ENCODE measurements at regions not wholly inside any gene's neighbourhood (a gene's known extent, or its start where the extent isn't known, plus 50 kb on each side); places are given as distances from the start of the nearest gene placed in this dataset.

DNA sequence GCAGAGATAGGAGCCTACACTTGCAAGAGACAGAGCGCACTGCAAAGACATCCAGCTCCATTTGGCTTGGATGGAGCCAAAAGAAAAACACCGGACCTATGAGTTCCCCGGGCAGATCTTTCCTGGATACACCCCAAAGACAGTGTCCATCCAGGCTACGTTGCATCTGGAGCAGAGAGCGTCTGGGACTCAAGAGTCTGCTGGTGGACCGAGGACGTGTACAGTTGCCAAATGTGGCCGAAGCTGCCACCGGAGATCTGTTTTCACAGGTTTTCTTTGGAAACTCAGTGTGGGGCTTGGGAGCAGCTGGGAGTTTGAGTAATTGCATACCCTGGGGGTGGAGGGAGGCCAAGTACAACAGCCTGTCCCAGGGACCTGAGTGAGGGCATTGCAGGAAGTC lies 192.3 kb upstream of the OSR1 start:
- no peaks in the 10 kb centered on the region for H3K4me1 ChIP-seq (ENCODE audit: control extremely low read depth in 1 of 4, control insufficient read depth in 4 of 4, insufficient read depth in 4 of 4, low read length in 3 of 4)
- ChIA-PET POLR2A (no interaction called here), CTCF (no interaction called here)
- 83% methylated on average over 8 of the region's 9 CpGs for WGBS (ENCODE audit: insufficient coverage)
- H3K9me3 ChIP-seq (ENCODE audit: control extremely low read depth in 1 of 5, control insufficient read depth in 4 of 5, insufficient read depth in 2 of 5, low read depth in 1 of 5, low read length in 4 of 5), result peaks cover 0 to 4% (median 0%) of the 10 kb centered on the region in 5 experiments
- H3K27ac ChIP-seq (ENCODE audit: insufficient read depth in 1 of 2, low read depth in 1 of 2, low read length in 2 of 2, poor library complexity in 1 of 2, severe bottlenecking in 2 of 2), result no peak overlapping the region
- DNase-seq, result no peak
- H3K4me3 ChIP-seq (ENCODE audit: control insufficient read depth in 1 of 7, extremely low read depth in 1 of 7, insufficient read depth in 4 of 7, low read depth in 2 of 7, low read length in 6 of 7), result no peak overlapping the region
- peaks cover 0 to 4% (median 0%) of the 10 kb centered on the region in 5 experiments for H3K27me3 ChIP-seq (replicated peaks in 2 of 5; ENCODE audit: control insufficient read depth in 4 of 5, insufficient read depth in 5 of 5, low read length in 4 of 5)
- H3K36me3 ChIP-seq (ENCODE audit: control insufficient read depth in 4 of 4, insufficient read depth in 4 of 4, low read length in 3 of 4), result no peaks in the 10 kb centered on the region

DNA sequence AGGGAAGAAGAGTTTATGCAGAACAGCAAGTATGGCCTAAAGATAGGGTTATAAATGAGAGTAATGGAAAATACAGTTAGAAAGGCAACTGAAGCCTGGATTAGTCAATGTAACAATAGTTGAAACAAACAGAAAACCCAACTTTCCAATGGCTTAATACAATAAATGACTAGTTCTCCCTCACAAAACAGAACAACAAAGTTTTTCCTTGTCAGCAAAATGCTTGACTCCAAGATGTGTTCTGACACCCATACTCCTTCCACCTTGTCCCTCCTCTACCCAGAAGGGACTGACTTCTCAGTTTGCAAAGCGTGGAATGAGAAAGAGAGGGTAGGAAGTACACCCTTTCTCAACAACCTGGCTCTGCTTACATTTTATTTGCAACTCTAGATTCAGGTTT lies 191.4 kb upstream of the OSR1 start:
- no CpG with 5 or more reads among the region's 1 CpG for WGBS (ENCODE audit: insufficient coverage)
- Histone ChIP-seq H3K27ac (ENCODE audit: insufficient read depth in 1 of 2, low read depth in 1 of 2, low read length in 2 of 2, poor library complexity in 1 of 2, severe bottlenecking in 2 of 2) (no peak overlapping the region), H3K4me1 (ENCODE audit: control extremely low read depth in 1 of 4, control insufficient read depth in 4 of 4, insufficient read depth in 4 of 4, low read length in 3 of 4) (no peaks in the 10 kb centered on the region), H3K9me3 (ENCODE audit: control extremely low read depth in 1 of 5, control insufficient read depth in 4 of 5, insufficient read depth in 2 of 5, low read depth in 1 of 5, low read length in 4 of 5) (peaks cover 0 to 4% (median 0%) of the 10 kb centered on the region in 5 experiments), H3K27me3 (replicated peaks in 2 of 5; ENCODE audit: control insufficient read depth in 4 of 5, insufficient read depth in 5 of 5, low read length in 4 of 5) (peaks cover 0 to 4% (median 0%) of the 10 kb centered on the region in 5 experiments), H3K4me3 (ENCODE audit: control insufficient read depth in 1 of 7, extremely low read depth in 1 of 7, insufficient read depth in 4 of 7, low read depth in 2 of 7, low read length in 6 of 7) (no peak overlapping the region), H3K36me3 (ENCODE audit: control insufficient read depth in 4 of 4, insufficient read depth in 4 of 4, low read length in 3 of 4) (no peaks in the 10 kb centered on the region)
- no peak for DNase-seq
- POLR2A ChIA-PET, result no interaction called here
- CTCF ChIA-PET, result no interaction called here

DNA sequence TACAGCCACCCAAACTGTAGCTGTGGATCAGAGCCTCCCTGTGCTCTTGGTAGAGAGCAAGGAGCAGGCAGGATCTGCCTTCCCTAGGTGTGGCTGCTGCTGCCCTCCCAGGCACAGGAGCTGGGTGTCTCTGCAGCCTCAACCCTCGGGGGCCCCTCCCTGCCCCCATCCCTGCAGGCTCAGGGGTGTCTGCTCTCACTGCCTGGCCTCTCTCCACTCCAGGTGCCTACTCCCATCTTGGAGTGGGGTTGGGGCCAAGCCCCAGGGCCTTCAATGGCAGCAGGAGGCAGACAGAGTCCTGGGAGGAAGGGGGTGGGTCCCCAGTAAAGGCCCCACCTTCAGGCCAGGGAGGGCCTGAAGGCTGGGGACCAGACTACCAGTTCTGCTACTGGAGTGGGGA lies 189.7 kb upstream of the OSR1 start:
- Histone ChIP-seq H3K36me3 (ENCODE audit: control insufficient read depth in 4 of 4, insufficient read depth in 4 of 4, low read length in 3 of 4) (no peaks in the 10 kb centered on the region), H3K27me3 (replicated peaks in 2 of 5; ENCODE audit: control insufficient read depth in 4 of 5, insufficient read depth in 5 of 5, low read length in 4 of 5) (peaks cover 0 to 2% (median 0%) of the 10 kb centered on the region in 5 experiments), H3K4me1 (ENCODE audit: control extremely low read depth in 1 of 4, control insufficient read depth in 4 of 4, insufficient read depth in 4 of 4, low read length in 3 of 4) (no peaks in the 10 kb centered on the region), H3K27ac (ENCODE audit: insufficient read depth in 1 of 2, low read depth in 1 of 2, low read length in 2 of 2, poor library complexity in 1 of 2, severe bottlenecking in 2 of 2) (no peak overlapping the region), H3K9me3 (ENCODE audit: control extremely low read depth in 1 of 5, control insufficient read depth in 4 of 5, insufficient read depth in 2 of 5, low read depth in 1 of 5, low read length in 4 of 5) (peaks cover 0 to 4% (median 0%) of the 10 kb centered on the region in 5 experiments), H3K4me3 (ENCODE audit: control insufficient read depth in 1 of 7, extremely low read depth in 1 of 7, insufficient read depth in 4 of 7, low read depth in 2 of 7, low read length in 6 of 7) (no peak overlapping the region)
- CTCF ChIA-PET, result no interaction called here
- no CpG with 5 or more reads among the region's 1 CpG for WGBS (ENCODE audit: insufficient coverage)
- POLR2A ChIA-PET, result no interaction called here
- no peak for DNase-seq

DNA sequence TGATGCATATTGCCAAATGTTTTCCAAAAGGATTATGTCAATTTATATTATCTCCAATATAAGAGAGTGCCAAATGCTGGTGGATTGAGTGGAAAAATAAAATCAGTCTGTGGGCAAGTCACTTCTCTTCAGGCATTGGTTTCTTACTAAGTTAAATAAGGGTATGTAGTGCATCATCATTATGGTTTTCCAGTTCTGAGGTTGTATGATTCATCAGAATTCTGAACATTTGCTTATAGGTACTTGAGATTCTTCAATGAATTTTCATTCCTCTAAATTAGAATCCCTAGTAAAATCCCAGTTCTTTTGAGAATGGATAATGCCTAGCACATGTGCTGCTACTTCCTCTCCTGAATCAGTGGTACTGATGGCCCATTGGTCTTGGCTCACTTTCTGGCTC lies 188.9 kb upstream of the OSR1 start:
- Histone ChIP-seq H3K27me3 (replicated peaks in 2 of 5; ENCODE audit: control insufficient read depth in 4 of 5, insufficient read depth in 5 of 5, low read length in 4 of 5) (peaks cover 0 to 2% (median 0%) of the 10 kb centered on the region in 5 experiments), H3K4me3 (ENCODE audit: control insufficient read depth in 1 of 7, extremely low read depth in 1 of 7, insufficient read depth in 4 of 7, low read depth in 2 of 7, low read length in 6 of 7) (no peak overlapping the region), H3K9me3 (ENCODE audit: control extremely low read depth in 1 of 5, control insufficient read depth in 4 of 5, insufficient read depth in 2 of 5, low read depth in 1 of 5, low read length in 4 of 5) (peaks cover 0 to 4% (median 0%) of the 10 kb centered on the region in 5 experiments), H3K36me3 (ENCODE audit: control insufficient read depth in 4 of 4, insufficient read depth in 4 of 4, low read length in 3 of 4) (no peaks in the 10 kb centered on the region), H3K4me1 (ENCODE audit: control extremely low read depth in 1 of 4, control insufficient read depth in 4 of 4, insufficient read depth in 4 of 4, low read length in 3 of 4) (no peaks in the 10 kb centered on the region), H3K27ac (ENCODE audit: insufficient read depth in 1 of 2, low read depth in 1 of 2, low read length in 2 of 2, poor library complexity in 1 of 2, severe bottlenecking in 2 of 2) (no peak overlapping the region)
- no peak for DNase-seq
- ChIA-PET POLR2A (no interaction called here), CTCF (no interaction called here)

DNA sequence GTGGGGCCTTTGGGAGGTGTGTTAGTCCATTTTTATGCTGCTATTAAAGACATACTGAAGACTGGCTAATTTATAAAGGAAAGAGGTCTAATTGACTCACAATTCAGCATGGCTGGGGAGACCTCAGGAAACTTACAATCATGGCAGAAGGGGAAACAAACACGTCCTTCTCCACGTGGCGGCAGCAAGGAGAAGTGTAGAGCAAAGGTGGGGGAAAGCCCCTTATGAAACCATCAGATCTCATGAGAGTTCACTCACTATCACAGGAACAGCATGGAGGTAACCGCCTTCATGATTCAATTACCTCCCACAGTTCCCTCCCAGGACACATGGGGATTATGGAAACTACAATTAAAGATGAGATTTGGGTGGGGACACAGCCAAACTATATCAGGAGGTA lies 187.1 kb upstream of the OSR1 start:
- Histone ChIP-seq H3K27ac (ENCODE audit: insufficient read depth in 1 of 2, low read depth in 1 of 2, low read length in 2 of 2, poor library complexity in 1 of 2, severe bottlenecking in 2 of 2) (no peak overlapping the region), H3K4me3 (ENCODE audit: control insufficient read depth in 1 of 7, extremely low read depth in 1 of 7, insufficient read depth in 4 of 7, low read depth in 2 of 7, low read length in 6 of 7) (no peak overlapping the region), H3K27me3 (replicated peaks in 2 of 5; ENCODE audit: control insufficient read depth in 4 of 5, insufficient read depth in 5 of 5, low read length in 4 of 5) (no peaks in the 10 kb centered on the region), H3K36me3 (ENCODE audit: control insufficient read depth in 4 of 4, insufficient read depth in 4 of 4, low read length in 3 of 4) (no peaks in the 10 kb centered on the region), H3K4me1 (ENCODE audit: control extremely low read depth in 1 of 4, control insufficient read depth in 4 of 4, insufficient read depth in 4 of 4, low read length in 3 of 4) (no peaks in the 10 kb centered on the region), H3K9me3 (ENCODE audit: control extremely low read depth in 1 of 5, control insufficient read depth in 4 of 5, insufficient read depth in 2 of 5, low read depth in 1 of 5, low read length in 4 of 5) (peaks cover 0 to under 1% (median 0%) of the 10 kb centered on the region in 5 experiments)
- 56% methylated on average over 3 of the region's 4 CpGs for WGBS (ENCODE audit: insufficient coverage)
- no peak for DNase-seq
- ChIA-PET POLR2A (no interaction called here), CTCF (no interaction called here)

DNA sequence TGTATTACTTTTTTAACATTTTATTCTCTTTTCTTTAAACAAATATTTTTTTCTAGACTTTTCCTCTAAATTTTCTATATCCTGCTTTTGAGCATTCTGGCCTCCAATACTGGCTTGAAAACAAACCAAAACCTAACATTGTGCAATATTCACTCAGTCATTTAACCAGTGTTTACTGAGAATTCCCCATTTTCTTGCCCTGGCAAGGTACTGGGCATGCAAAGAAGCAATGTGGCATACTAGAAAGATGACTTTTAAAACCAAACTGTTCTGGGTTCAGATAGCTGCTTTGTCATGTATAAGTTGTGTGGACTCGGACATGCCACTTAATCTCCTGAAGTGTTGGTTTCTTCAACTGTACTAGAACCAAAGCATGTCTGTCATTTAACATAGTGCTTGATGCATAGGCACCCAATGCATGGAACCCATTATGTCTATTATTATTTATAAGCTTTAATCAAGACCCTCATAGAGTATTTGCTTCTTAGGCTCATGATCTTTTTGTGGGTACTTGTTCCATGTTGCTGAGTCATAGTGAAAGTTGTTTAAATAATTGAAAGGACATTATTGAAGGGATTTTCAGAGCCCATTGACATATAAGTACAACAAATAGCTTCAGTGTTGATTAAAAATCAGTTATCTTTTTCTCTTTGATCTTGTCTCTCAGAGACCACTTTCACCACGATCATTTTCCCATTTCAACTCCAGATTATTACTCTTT lies 185.4 kb upstream of the OSR1 start:
- H3K27me3 ChIP-seq (replicated peaks in 2 of 5; ENCODE audit: control insufficient read depth in 4 of 5, insufficient read depth in 5 of 5, low read length in 4 of 5), result no peaks in the 10 kb centered on the region
- no peaks in the 10 kb centered on the region for H3K9me3 ChIP-seq (ENCODE audit: control extremely low read depth in 1 of 5, control insufficient read depth in 4 of 5, insufficient read depth in 2 of 5, low read depth in 1 of 5, low read length in 4 of 5)
- H3K4me1 ChIP-seq (ENCODE audit: control extremely low read depth in 1 of 4, control insufficient read depth in 4 of 4, insufficient read depth in 4 of 4, low read length in 3 of 4), result no peaks in the 10 kb centered on the region
- no peak for DNase-seq
- no peak overlapping the region for H3K27ac ChIP-seq (ENCODE audit: insufficient read depth in 1 of 2, low read depth in 1 of 2, low read length in 2 of 2, poor library complexity in 1 of 2, severe bottlenecking in 2 of 2)
- CTCF ChIA-PET, result no interaction called here
- no peaks in the 10 kb centered on the region for H3K36me3 ChIP-seq (ENCODE audit: control insufficient read depth in 4 of 4, insufficient read depth in 4 of 4, low read length in 3 of 4)
- no peak overlapping the region for H3K4me3 ChIP-seq (ENCODE audit: control insufficient read depth in 1 of 7, extremely low read depth in 1 of 7, insufficient read depth in 4 of 7, low read depth in 2 of 7, low read length in 6 of 7)
- WGBS (ENCODE audit: insufficient coverage), result 100% methylated on average over 1 of the region's 2 CpGs
- POLR2A ChIA-PET, result no interaction called here

DNA sequence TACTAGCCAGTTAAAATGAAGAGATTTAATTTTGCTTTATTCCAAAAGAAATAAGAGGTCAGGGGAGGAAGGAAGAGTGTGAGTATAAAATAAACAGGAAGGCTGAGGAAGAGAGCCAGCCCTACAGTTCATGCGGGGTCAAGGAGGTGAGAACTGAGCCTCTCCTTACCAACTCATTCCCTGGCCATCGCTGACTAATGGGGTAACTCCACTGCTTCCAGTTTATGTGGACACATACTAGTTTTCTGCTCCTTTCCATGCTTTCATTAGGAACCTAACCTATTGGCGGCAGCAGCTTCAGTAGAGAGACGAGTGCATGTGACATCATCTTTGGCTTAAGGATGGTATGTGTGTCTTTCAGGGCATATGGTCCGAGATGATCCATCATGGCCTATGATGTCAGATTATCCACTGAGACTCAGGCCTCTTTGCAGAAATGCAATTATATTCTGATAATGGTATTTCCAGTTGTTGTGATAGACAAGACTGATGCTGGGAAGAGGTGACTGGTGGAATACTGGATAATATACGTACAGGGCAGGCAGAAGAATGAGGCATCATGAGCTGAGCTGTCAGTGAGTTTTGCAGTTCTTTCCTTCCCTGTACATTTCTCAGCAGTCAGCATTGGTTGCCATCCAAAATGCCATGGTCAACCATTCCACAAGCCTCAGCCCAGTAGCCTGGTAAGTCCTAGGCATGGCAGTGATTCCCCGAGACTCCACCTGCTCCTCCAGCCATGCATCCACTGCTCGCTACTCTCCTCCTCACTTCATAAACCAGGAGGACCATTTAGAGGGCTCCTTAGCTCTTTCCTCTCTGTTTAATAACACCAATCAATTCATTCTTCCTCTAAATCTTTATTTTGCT lies 184.6 kb upstream of the OSR1 start:
- no peaks in the 10 kb centered on the region for H3K4me1 ChIP-seq (ENCODE audit: control extremely low read depth in 1 of 4, control insufficient read depth in 4 of 4, insufficient read depth in 4 of 4, low read length in 3 of 4)
- CTCF ChIA-PET, result no interaction called here
- no peak for DNase-seq

More for the DNA sequence above, 184.6 kb upstream of the OSR1 start:
- Histone ChIP-seq H3K4me3 (ENCODE audit: control insufficient read depth in 1 of 7, extremely low read depth in 1 of 7, insufficient read depth in 4 of 7, low read depth in 2 of 7, low read length in 6 of 7) (no peak overlapping the region), H3K36me3 (ENCODE audit: control insufficient read depth in 4 of 4, insufficient read depth in 4 of 4, low read length in 3 of 4) (no peaks in the 10 kb centered on the region), H3K27me3 (replicated peaks in 2 of 5; ENCODE audit: control insufficient read depth in 4 of 5, insufficient read depth in 5 of 5, low read length in 4 of 5) (no peaks in the 10 kb centered on the region), H3K27ac (ENCODE audit: insufficient read depth in 1 of 2, low read depth in 1 of 2, low read length in 2 of 2, poor library complexity in 1 of 2, severe bottlenecking in 2 of 2) (no peak overlapping the region), H3K9me3 (ENCODE audit: control extremely low read depth in 1 of 5, control insufficient read depth in 4 of 5, insufficient read depth in 2 of 5, low read depth in 1 of 5, low read length in 4 of 5) (no peaks in the 10 kb centered on the region)
- 95% methylated on average over 7 of the region's 8 CpGs for WGBS (ENCODE audit: insufficient coverage)
- POLR2A ChIA-PET, result no interaction called here
